ENCODE measurements at regions not wholly inside any gene's neighbourhood (a gene's known extent, or its start where the extent isn't known, plus 50 kb on each side); places are given as distances from the start of the nearest gene placed in this dataset.
"Not testable (repeated sequence)": the region's sequence is repeated elsewhere in the genome, so short reads cannot be mapped to it uniquely, and the experiment has no call there.

GRCh38 chr6:100078509-100078908, 84.5 kb upstream of the MCHR2 start:
- no peak overlapping the region for H3K4me3 ChIP-seq
- intact Hi-C loops (cut with DNase I): no loop called here
- 56% methylated on average over 5 of the region's 5 CpGs for WGBS

GRCh38 chr6:100065348-100065747, 71.3 kb upstream of the MCHR2 start:
- Histone ChIP-seq H3K4me1 (no peaks in the 10 kb centered on the region), H3K4me3 (no peak overlapping the region), H3K27me3 (no peaks in the 10 kb centered on the region), H3K9me3 (peaks cover 6 to 13% (median 8%) of the 10 kb centered on the region in 4 donors), H3K36me3 (no peaks in the 10 kb centered on the region), H3K27ac (replicated peaks in 1 of 4) (no peak overlapping the region)
- TF ChIP-seq POLR2A (IDR thresholded peaks at IDR 0.05; ENCODE audit: low read depth) (no peak), POLR2AphosphoS5 (IDR thresholded peaks at IDR 0.05) (no peak), EP300 (IDR thresholded peaks at IDR 0.05) (no peak), CTCF (IDR thresholded peaks at IDR 0.05) (no peak)
- intact Hi-C loops (cut with DNase I): no loop called here
- DNase-seq (ENCODE audit: extremely low spot score): no peak
- WGBS: 65% methylated on average over 1 of the region's 1 CpG

More at GRCh38 chr6:100078509-100078908, 84.5 kb upstream of the MCHR2 start:
- DNase-seq (ENCODE audit: extremely low spot score): no peak
- no peaks in the 10 kb centered on the region for H3K9me3 ChIP-seq
- TF ChIP-seq POLR2AphosphoS5 (IDR thresholded peaks at IDR 0.05): no peak
- no peak for TF ChIP-seq POLR2A (IDR thresholded peaks at IDR 0.05; ENCODE audit: low read depth)
- peak in 1 of 3 experiments; percentile 18 for TF ChIP-seq CTCF (IDR thresholded peaks at IDR 0.05)
- no peak for TF ChIP-seq EP300 (IDR thresholded peaks at IDR 0.05)
- no peak overlapping the region for H3K27ac ChIP-seq (replicated peaks in 1 of 4)
- no peaks in the 10 kb centered on the region for H3K36me3 ChIP-seq
- no peaks in the 10 kb centered on the region for H3K27me3 ChIP-seq
- no peaks in the 10 kb centered on the region for H3K4me1 ChIP-seq

- DNase-seq (ENCODE audit: extremely low spot score): no peak
- H3K9me3 ChIP-seq: no peaks in the 10 kb centered on the region
- no peaks in the 10 kb centered on the region for H3K36me3 ChIP-seq
- no peak overlapping the region for H3K4me3 ChIP-seq
- intact Hi-C loops (cut with DNase I): no loop called here
- H3K4me1 ChIP-seq: no peaks in the 10 kb centered on the region
- TF ChIP-seq EP300 (IDR thresholded peaks at IDR 0.05): no peak
- TF ChIP-seq POLR2A (IDR thresholded peaks at IDR 0.05; ENCODE audit: low read depth): no peak
- no peak for TF ChIP-seq CTCF (IDR thresholded peaks at IDR 0.05)
- TF ChIP-seq POLR2AphosphoS5 (IDR thresholded peaks at IDR 0.05): no peak
- no peaks in the 10 kb centered on the region for H3K27me3 ChIP-seq
- 89% methylated on average over 4 of the region's 4 CpGs for WGBS
- no peak overlapping the region for H3K27ac ChIP-seq (replicated peaks in 1 of 4)
Measured at GRCh38 chr6:100062621-100063020, 68.6 kb upstream of the MCHR2 start.

GRCh38 chr6:100057941-100058340, 63.9 kb upstream of the MCHR2 start:
- Histone ChIP-seq H3K27ac (replicated peaks in 1 of 4) (no peak overlapping the region), H3K27me3 (no peaks in the 10 kb centered on the region), H3K9me3 (no peaks in the 10 kb centered on the region), H3K36me3 (no peaks in the 10 kb centered on the region), H3K4me3 (no peak overlapping the region), H3K4me1 (no peaks in the 10 kb centered on the region)
- 61% methylated on average over 2 of the region's 2 CpGs for WGBS
- no peak for DNase-seq (ENCODE audit: extremely low spot score)
- intact Hi-C loops (cut with DNase I): no loop called here
- TF ChIP-seq POLR2A (IDR thresholded peaks at IDR 0.05; ENCODE audit: low read depth): no peak
- no peak for TF ChIP-seq POLR2AphosphoS5 (IDR thresholded peaks at IDR 0.05)
- no peak for TF ChIP-seq CTCF (IDR thresholded peaks at IDR 0.05)
- no peak for TF ChIP-seq EP300 (IDR thresholded peaks at IDR 0.05)

- Histone ChIP-seq H3K9me3 (no peaks in the 10 kb centered on the region), H3K36me3 (no peaks in the 10 kb centered on the region), H3K4me1 (no peaks in the 10 kb centered on the region), H3K27me3 (no peaks in the 10 kb centered on the region), H3K27ac (replicated peaks in 1 of 4) (no peak overlapping the region), H3K4me3 (no peak overlapping the region)
- WGBS: 90% methylated on average over 2 of the region's 2 CpGs
- no peak for DNase-seq (ENCODE audit: extremely low spot score)
- intact Hi-C loops (cut with DNase I): no loop called here
- TF ChIP-seq CTCF (IDR thresholded peaks at IDR 0.05): no peak
- no peak for TF ChIP-seq EP300 (IDR thresholded peaks at IDR 0.05)
- TF ChIP-seq POLR2AphosphoS5 (IDR thresholded peaks at IDR 0.05): no peak
- no peak for TF ChIP-seq POLR2A (IDR thresholded peaks at IDR 0.05; ENCODE audit: low read depth)
Measured at GRCh38 chr6:100050550-100050949, 56.5 kb upstream of the MCHR2 start.

- H3K27ac ChIP-seq (replicated peaks in 1 of 4); H3K4me3 ChIP-seq; DNase-seq (ENCODE audit: extremely low spot score); H3K9me3 ChIP-seq; H3K36me3 ChIP-seq; H3K4me1 ChIP-seq; H3K27me3 ChIP-seq; intact Hi-C loops (cut with DNase I): not testable (repeated sequence)
Measured at GRCh38 chr6:100043961-100044360, 49.9 kb upstream of the MCHR2 start.

Measured in esophagus muscularis mucosa (tissue), 4 donors.